ENCODE measurements at regions not wholly inside any gene's neighbourhood (a gene's known extent, or its start where the extent isn't known, plus 50 kb on each side); places are given as distances from the start of the nearest gene placed in this dataset.

- Histone ChIP-seq H3K4me1 (ENCODE audit: low read depth) (no peaks in the 10 kb centered on the region), H3K9me3 (no peaks in the 10 kb centered on the region), H3K36me3 (ENCODE audit: low read depth) (no peaks in the 10 kb centered on the region), H3K4me3 (no peak overlapping the region)
- intact Hi-C loops (cut with DNase I, micrococcal nuclease) = no loop called here
- DNase-seq (no peak), ATAC-seq (no peak)
- TF ChIP-seq, protein P1, sequence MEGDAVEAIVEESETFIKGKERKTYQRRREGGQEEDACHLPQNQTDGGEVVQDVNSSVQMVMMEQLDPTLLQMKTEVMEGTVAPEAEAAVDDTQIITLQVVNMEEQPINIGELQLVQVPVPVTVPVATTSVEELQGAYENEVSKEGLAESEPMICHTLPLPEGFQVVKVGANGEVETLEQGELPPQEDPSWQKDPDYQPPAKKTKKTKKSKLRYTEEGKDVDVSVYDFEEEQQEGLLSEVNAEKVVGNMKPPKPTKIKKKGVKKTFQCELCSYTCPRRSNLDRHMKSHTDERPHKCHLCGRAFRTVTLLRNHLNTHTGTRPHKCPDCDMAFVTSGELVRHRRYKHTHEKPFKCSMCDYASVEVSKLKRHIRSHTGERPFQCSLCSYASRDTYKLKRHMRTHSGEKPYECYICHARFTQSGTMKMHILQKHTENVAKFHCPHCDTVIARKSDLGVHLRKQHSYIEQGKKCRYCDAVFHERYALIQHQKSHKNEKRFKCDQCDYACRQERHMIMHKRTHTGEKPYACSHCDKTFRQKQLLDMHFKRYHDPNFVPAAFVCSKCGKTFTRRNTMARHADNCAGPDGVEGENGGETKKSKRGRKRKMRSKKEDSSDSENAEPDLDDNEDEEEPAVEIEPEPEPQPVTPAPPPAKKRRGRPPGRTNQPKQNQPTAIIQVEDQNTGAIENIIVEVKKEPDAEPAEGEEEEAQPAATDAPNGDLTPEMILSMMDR (IDR thresholded peaks at IDR 0.05) = no peak
Measured at GRCh38 chr10:8194050-8194449, 139.6 kb downstream of the GATA3 start.

DNA sequence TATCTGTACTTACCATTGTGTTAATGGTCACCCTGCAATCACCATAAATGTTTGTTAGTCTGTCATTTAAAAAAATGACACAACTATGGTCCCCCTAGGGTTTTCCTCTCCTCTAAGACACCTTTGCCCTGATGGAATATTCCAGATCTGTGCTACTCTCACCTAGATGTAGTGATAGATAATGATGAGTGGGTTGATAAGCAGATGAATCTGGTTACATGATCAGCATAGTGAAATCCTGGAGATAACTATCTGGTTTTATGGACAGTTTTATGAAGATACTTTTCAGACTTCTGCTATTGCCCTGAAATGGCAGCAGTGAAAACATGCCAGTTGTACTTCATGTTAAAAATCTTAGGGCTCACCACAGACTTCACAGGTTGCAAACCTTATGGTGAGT lies 152.4 kb downstream of the GATA3 start:
- H3K4me1 ChIP-seq (ENCODE audit: low read depth) = no peaks in the 10 kb centered on the region
- intact Hi-C loops (cut with DNase I, micrococcal nuclease) = no loop called here
- no peaks in the 10 kb centered on the region for H3K36me3 ChIP-seq (ENCODE audit: low read depth)
- no peaks in the 10 kb centered on the region for H3K9me3 ChIP-seq
- TF ChIP-seq, protein P1 (IDR thresholded peaks at IDR 0.05) = no peak
- ATAC-seq (no peak), DNase-seq (no peak)
- H3K4me3 ChIP-seq = no peak overlapping the region

DNA sequence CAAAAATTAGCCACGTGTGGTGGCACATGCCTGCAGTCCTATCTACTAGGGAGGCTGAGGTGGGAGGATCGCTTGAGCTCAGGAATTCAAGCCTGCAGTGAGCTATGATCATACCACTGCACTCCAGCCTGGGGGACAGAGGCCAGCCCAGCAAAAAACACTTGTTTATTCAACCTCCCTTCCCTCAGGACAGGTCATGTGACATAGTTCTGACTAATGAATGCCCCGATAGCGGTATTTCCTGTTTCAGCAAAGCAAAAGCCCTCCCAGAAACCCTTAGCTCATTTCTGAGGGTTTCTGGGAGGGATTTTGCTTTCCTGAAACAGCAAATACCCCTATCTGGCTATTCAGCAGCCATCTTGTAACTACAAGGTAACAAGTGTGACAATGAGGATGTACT lies 157.1 kb downstream of the GATA3 start:
- no peak overlapping the region for H3K4me3 ChIP-seq
- no peak for DNase-seq
- no peaks in the 10 kb centered on the region for H3K36me3 ChIP-seq (ENCODE audit: low read depth)
- TF ChIP-seq, protein P1 (IDR thresholded peaks at IDR 0.05) = no peak
- no peak for ATAC-seq
- intact Hi-C loops (cut with DNase I, micrococcal nuclease) = no loop called here
- no peaks in the 10 kb centered on the region for H3K9me3 ChIP-seq
- H3K4me1 ChIP-seq (ENCODE audit: low read depth) = no peaks in the 10 kb centered on the region

DNA sequence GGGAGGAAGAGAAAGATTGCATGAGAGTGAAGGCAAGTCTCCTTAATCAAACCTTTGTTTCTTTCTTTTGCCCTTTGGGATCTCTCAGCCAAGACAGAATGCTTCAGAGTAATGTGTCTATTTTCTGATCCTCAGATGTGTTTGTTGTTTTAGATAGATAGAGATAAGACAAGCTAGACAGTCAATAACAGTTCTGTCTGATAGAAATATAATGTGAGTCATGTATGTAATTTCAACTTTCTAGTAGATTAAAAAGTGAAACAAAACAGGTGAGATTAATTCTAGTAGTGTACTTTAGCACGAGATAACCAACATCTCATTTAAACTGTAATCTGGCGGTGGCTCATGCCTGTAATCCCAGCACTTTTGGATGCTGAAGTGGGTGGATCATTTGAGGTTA lies 159.2 kb downstream of the GATA3 start:
- TF ChIP-seq, protein P1 (IDR thresholded peaks at IDR 0.05) = no peak
- H3K36me3 ChIP-seq (ENCODE audit: low read depth) = no peaks in the 10 kb centered on the region
- H3K9me3 ChIP-seq = no peaks in the 10 kb centered on the region
- no peak for ATAC-seq
- no peak overlapping the region for H3K4me3 ChIP-seq
- intact Hi-C loops (cut with DNase I, micrococcal nuclease) = no loop called here
- DNase-seq = no peak
- no peaks in the 10 kb centered on the region for H3K4me1 ChIP-seq (ENCODE audit: low read depth)

DNA sequence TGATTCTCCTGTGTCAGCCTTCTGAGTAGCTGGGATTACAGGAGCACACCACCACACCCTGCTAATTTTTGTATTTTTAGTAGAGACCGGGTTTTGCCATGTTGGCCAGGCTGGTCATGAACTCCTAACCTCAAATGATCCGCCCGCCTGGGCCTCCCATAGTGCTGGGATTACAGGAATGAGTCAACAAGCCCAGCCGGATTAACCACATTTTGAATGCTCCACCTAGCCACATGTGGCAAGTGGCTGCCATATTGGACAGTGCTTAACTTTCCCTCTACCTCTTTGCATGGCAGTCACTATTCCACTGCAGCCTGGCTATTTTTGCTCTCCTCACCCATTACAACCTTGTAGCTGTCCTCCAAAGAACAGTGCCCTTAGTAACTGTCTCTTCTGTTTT lies 160.1 kb downstream of the GATA3 start:
- DNase-seq = no peak
- TF ChIP-seq, protein P1 (IDR thresholded peaks at IDR 0.05) = no peak
- Histone ChIP-seq H3K4me3 (no peak overlapping the region), H3K4me1 (ENCODE audit: low read depth) (no peaks in the 10 kb centered on the region), H3K36me3 (ENCODE audit: low read depth) (no peaks in the 10 kb centered on the region), H3K9me3 (no peaks in the 10 kb centered on the region)
- intact Hi-C loops (cut with DNase I, micrococcal nuclease) = no loop called here
- ATAC-seq = no peak

DNA sequence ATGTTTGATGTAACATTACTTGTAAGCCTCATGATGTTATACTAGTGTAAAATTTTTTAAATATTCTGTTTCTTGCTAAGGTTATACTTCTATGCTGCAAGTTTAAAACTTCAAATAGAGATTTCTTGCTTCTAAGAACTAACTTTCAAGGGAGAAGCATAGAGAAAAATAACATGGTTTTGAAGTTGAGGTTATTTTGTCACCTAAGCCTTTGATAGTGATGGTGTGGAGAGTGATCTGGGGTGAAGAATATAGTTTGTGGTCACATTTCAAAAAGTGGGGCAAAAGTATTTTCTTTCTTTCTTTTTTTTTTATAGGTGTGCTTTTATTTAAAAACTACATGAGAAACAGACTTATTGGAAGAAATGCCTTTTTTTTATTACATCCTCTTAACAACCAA lies 162.4 kb downstream of the GATA3 start:
- no peak overlapping the region for H3K4me3 ChIP-seq
- ATAC-seq (no peak), DNase-seq (no peak)
- H3K9me3 ChIP-seq = no peaks in the 10 kb centered on the region
- no peaks in the 10 kb centered on the region for H3K36me3 ChIP-seq (ENCODE audit: low read depth)
- intact Hi-C loops (cut with DNase I, micrococcal nuclease) = no loop called here
- H3K4me1 ChIP-seq (ENCODE audit: low read depth) = no peaks in the 10 kb centered on the region
- TF ChIP-seq, protein P1 (IDR thresholded peaks at IDR 0.05) = no peak

All from mucosa of descending colon (tissue), 3 donors.